ENCODE measurements at regions not wholly inside any gene's neighbourhood (a gene's known extent, or its start where the extent isn't known, plus 50 kb on each side); places are given as distances from the start of the nearest gene placed in this dataset.

GRCh38 chr2:105188343-105188742 is 53.2 kb upstream of the GPR45 start:
- Histone ChIP-seq H3K4me3 (ENCODE audit: low read depth in 2 of 2, low read length in 1 of 2) (no peak overlapping the region), H2AFZ (ENCODE audit: low read depth) (no peak overlapping the region), H3F3A (replicated peaks; ENCODE audit: insufficient read depth) (no peaks in the 10 kb centered on the region), H3K36me3 (replicated peaks in 1 of 2; ENCODE audit: control insufficient read depth in 1 of 2, insufficient read depth in 2 of 2, low read length in 1 of 2) (no peaks in the 10 kb centered on the region), H3K79me2 (ENCODE audit: insufficient read depth) (no peaks in the 10 kb centered on the region), H3K4me2 (no peak overlapping the region), H3K9ac (no peak overlapping the region), H4K20me1 (ENCODE audit: insufficient read depth) (no peaks in the 10 kb centered on the region), H3K9me2 (no peaks in the 10 kb centered on the region), H3K9me3 (no peaks in the 10 kb centered on the region), H3K27me3 (ENCODE audit: insufficient read depth) (no peaks in the 10 kb centered on the region), H3K27ac (ENCODE audit: low read depth in 2 of 2, low read length in 1 of 2) (no peak overlapping the region), H3K4me1 (ENCODE audit: control insufficient read depth in 1 of 2, insufficient read depth in 2 of 2, low read depth in 1 of 2, low read length in 1 of 2) (peaks cover 0 to 9% of the 10 kb centered on the region in 2 experiments; a peak in 1 of 4 replicates)
- DNase-seq = no peak
- 42% methylated on average over 4 of the region's 4 CpGs for WGBS (ENCODE audit: low lambda C conversion rate)
- TF ChIP-seq NRF1 (IDR thresholded peaks at IDR 0.05; ENCODE audit: low read depth, low read length) (no peak), RFX5 (IDR thresholded peaks at IDR 0.05; ENCODE audit: low read length) (no peak), SIN3A (IDR thresholded peaks at IDR 0.05; ENCODE audit: borderline replicate concordance, low read depth, low read length) (no peak), RAD21 (IDR thresholded peaks at IDR 0.05; ENCODE audit: low read length) (no peak), IRF3 (IDR thresholded peaks at IDR 0.05; ENCODE audit: low read depth, low read length) (no peak), USF1 (IDR thresholded peaks at IDR 0.05; ENCODE audit: borderline replicate concordance, low read depth) (no peak), EP300 (IDR thresholded peaks at IDR 0.05; ENCODE audit: borderline replicate concordance in 1 of 2, low read depth in 1 of 2, low read length in 1 of 2) (no peak), NFIC (IDR thresholded peaks at IDR 0.05; ENCODE audit: borderline replicate concordance) (no peak), FOXJ3 (CRISPR knock-in tag; IDR thresholded peaks at IDR 0.05) (no peak), POLR2AphosphoS5 (IDR thresholded peaks at IDR 0.05; ENCODE audit: low read depth, low read length) (no peak), CTCF (IDR thresholded peaks at IDR 0.05) (no peak), GATA2 (CRISPR knock-in tag; IDR thresholded peaks at IDR 0.05) (no peak), MEF2A (IDR thresholded peaks at IDR 0.05; ENCODE audit: borderline replicate concordance, low read depth) (no peak), RXRA (IDR thresholded peaks at IDR 0.05; ENCODE audit: borderline replicate concordance, low read depth) (no peak), CHD2 (IDR thresholded peaks at IDR 0.05; ENCODE audit: low read length, partially characterized antibody) (no peak), YY1 (IDR thresholded peaks at IDR 0.05; ENCODE audit: low read depth) (no peak), MXI1 (IDR thresholded peaks at IDR 0.05; ENCODE audit: low read depth, low read length) (no peak), RCOR1 (IDR thresholded peaks at IDR 0.05; ENCODE audit: low read length) (no peak), SMC3 (IDR thresholded peaks at IDR 0.05; ENCODE audit: low read depth, low read length) (no peak), TCF12 (IDR thresholded peaks at IDR 0.05) (no peak)
- CTCF ChIA-PET = interaction anchor here (1.0 to 1.2 kb wide), 4 partner anchors 13 to 74 kb away, joined by 3 to 4 read pairs (median 3); no protein-coding TSS in a partner anchor
- POLR2A ChIA-PET = no interaction called here

Measured in SK-N-SH (cell line).